Liver (tissue), 8 donors: ENCODE measurements at regions not wholly inside any gene's neighbourhood (a gene's known extent, or its start where the extent isn't known, plus 50 kb on each side); places are given as distances from the start of the nearest gene placed in this dataset.

Experiments used
- DNase-seq: peaks from one replicate; pipeline ENCODE4 v3.0.0-alpha.2; 2017; ENCODE audit warnings: low spot score
- H3K27ac ChIP-seq, 2 donors: one replicate each; pipeline ENCODE4 v1.7.0; 2013; ENCODE audit warnings: inconsistent platforms in 2 of 2, low read length in 2 of 2, control low read depth in 1 of 2, low read depth in 1 of 2, mild to moderate bottlenecking in 1 of 2
- H3K27me3 ChIP-seq, 4 donors: one replicate each; pipeline versions ENCODE4 v1.6.1 to v1.7.0; 2013; ENCODE audit warnings: low read length in 3 of 4, inconsistent platforms in 1 of 4, mild to moderate bottlenecking in 1 of 4, moderate library complexity in 1 of 4; ENCODE audit not compliant: control insufficient read depth in 4 of 4, insufficient read depth in 4 of 4
- H3K36me3 ChIP-seq, 4 donors: one replicate each; pipeline versions ENCODE4 v1.6.1 to v1.7.0; 2013; ENCODE audit warnings: low read length in 3 of 4, mild to moderate bottlenecking in 3 of 4, low read depth in 1 of 4, moderate library complexity in 1 of 4; ENCODE audit not compliant: control insufficient read depth in 4 of 4, insufficient read depth in 3 of 4
- H3K4me1 ChIP-seq, 4 donors: one replicate each; pipeline versions ENCODE4 v1.6.1 to v1.7.0; 2013; ENCODE audit warnings: low read length in 3 of 4, mild to moderate bottlenecking in 3 of 4, moderate library complexity in 1 of 4; ENCODE audit not compliant: control insufficient read depth in 4 of 4, insufficient read depth in 4 of 4
- H3K4me3 ChIP-seq, 3 donors: one replicate each; pipeline versions ENCODE4 v1.6.1 to v1.7.0; 2013; ENCODE audit warnings: low read length in 3 of 3, control low read depth in 1 of 3, low read depth in 1 of 3, mild to moderate bottlenecking in 1 of 3
- H3K9ac ChIP-seq, 2 donors: one replicate each; pipeline ENCODE4 v1.7.0; 2013; ENCODE audit warnings: low read length in 2 of 2, mild to moderate bottlenecking in 2 of 2, moderate library complexity in 2 of 2, control low read depth in 1 of 2, low read depth in 1 of 2
- H3K9me3 ChIP-seq, 4 donors: one replicate each; pipeline versions ENCODE4 v1.6.1 to v1.7.0; 2013; ENCODE audit warnings: low read length in 3 of 4; ENCODE audit not compliant: control insufficient read depth in 4 of 4
- ATF3 ChIP-seq: IDR thresholded peaks from 2 replicates; pipeline ENCODE4 v1.6.1; 2016; ENCODE audit warnings: antibody characterized with exemption
- CTCF ChIP-seq: fragments of 150-350 bp; IDR thresholded peaks from 2 replicates; pipeline ENCODE4 v1.5.1; 2017; ENCODE audit warnings: improper control_type of control experiment, low read depth, low read length; ENCODE audit not compliant: missing input control
- EGR1 ChIP-seq, 2 donors: IDR thresholded peaks; 2 replicates each; pipeline ENCODE4 v1.6.1; 2016 to 2018; ENCODE audit warnings: antibody characterized with exemption in 2 of 2, low read depth in 2 of 2
- FOXA1 ChIP-seq: IDR thresholded peaks from 2 replicates; pipeline ENCODE4 v1.6.1; 2016; ENCODE audit warnings: antibody characterized with exemption
- FOXA2 ChIP-seq: IDR thresholded peaks from 2 replicates; pipeline ENCODE4 v1.6.1; 2016; ENCODE audit warnings: antibody characterized with exemption
- HNF4A ChIP-seq, 2 donors: conservative IDR thresholded peaks; 2 replicates each; pipeline ENCODE4 v1.6.1; 2016; ENCODE audit warnings: antibody characterized with exemption in 2 of 2, mild to moderate bottlenecking in 2 of 2
- JUND ChIP-seq, 2 donors: IDR thresholded peaks; 2 replicates each; pipeline ENCODE4 v1.6.1; 2016; ENCODE audit warnings: antibody characterized with exemption in 2 of 2
- MAX ChIP-seq: IDR thresholded peaks from 2 replicates; pipeline ENCODE4 v1.6.1; 2016; ENCODE audit warnings: antibody characterized with exemption
- RAD21 ChIP-seq, 2 donors: IDR thresholded peaks; 2 replicates each; pipeline ENCODE4 v1.6.1; 2016; ENCODE audit warnings: antibody characterized with exemption in 2 of 2, mild to moderate bottlenecking in 2 of 2
- REST ChIP-seq: IDR thresholded peaks from 2 replicates; pipeline ENCODE4 v1.6.1; 2016; ENCODE audit warnings: antibody characterized with exemption, mild to moderate bottlenecking
- SP1 ChIP-seq: IDR thresholded peaks from 2 replicates; pipeline ENCODE4 v1.6.1; 2018; ENCODE audit warnings: antibody characterized with exemption, mild to moderate bottlenecking
- YY1 ChIP-seq: IDR thresholded peaks from 2 replicates; pipeline ENCODE4 v1.6.1; 2016; ENCODE audit warnings: antibody characterized with exemption, mild to moderate bottlenecking
- WGBS: extraction: QIAGEN DNeasy Blood & Tissue Kit; methylation state at CpG from one replicate; pipeline ENCODE4 v1.1.7; 2013; 5-methylcytosine and 5-hydroxymethylcytosine counted together
- donor health status: healthy.
- donor health status: healthy.
- donor health status: healthy.
- donor health status: healthy.
- donor health status: healthy.

- TF ChIP-seq REST (no peak), FOXA2 (no peak), YY1 (no peak), SP1 (no peak), JUND (IDR thresholded peaks at IDR 0.05) (no peak), RAD21 (IDR thresholded peaks at IDR 0.05) (no peak)
Measured at GRCh38 chr1:78434351-78434750, 56.4 kb upstream of the PTGFR start (continued).

- Histone ChIP-seq H3K9me3 (no peaks in the 10 kb centered on the region), H3K36me3 (no peaks in the 10 kb centered on the region), H3K9ac (no peak overlapping the region), H3K4me3 (no peak overlapping the region), H3K27ac (no peak overlapping the region), H3K4me1 (no peaks in the 10 kb centered on the region), H3K27me3 (no peaks in the 10 kb centered on the region)
- 84% methylated on average over 1 of the region's 1 CpG for WGBS
- no peak for DNase-seq
- TF ChIP-seq ATF3 (no peak), REST (no peak), JUND (IDR thresholded peaks at IDR 0.05) (no peak), EGR1 (IDR thresholded peaks at IDR 0.05; ENCODE audit: low read depth in 2 of 2) (no peak), RAD21 (IDR thresholded peaks at IDR 0.05) (no peak), FOXA1 (no peak), MAX (no peak)
Measured at GRCh38 chr1:78436961-78437360, 53.8 kb upstream of the PTGFR start.

GRCh38 chr1:78437396-78437795 lies 53.4 kb upstream of the PTGFR start:
- WGBS: 69% methylated on average over 5 of the region's 5 CpGs
- H3K9me3 ChIP-seq: no peaks in the 10 kb centered on the region
- no peak for DNase-seq
- no peaks in the 10 kb centered on the region for H3K27me3 ChIP-seq
- no peaks in the 10 kb centered on the region for H3K36me3 ChIP-seq
- H3K4me1 ChIP-seq: no peaks in the 10 kb centered on the region
- no peak overlapping the region for H3K4me3 ChIP-seq
- no peak overlapping the region for H3K27ac ChIP-seq
- TF ChIP-seq REST: no peak
- TF ChIP-seq CTCF: no peak
- TF ChIP-seq HNF4A (conservative IDR thresholded peaks at IDR 0.05): no peak
- no peak overlapping the region for H3K9ac ChIP-seq
